K562 (cell line): ENCODE measurements at regions not wholly inside any gene's neighbourhood (a gene's known extent, or its start where the extent isn't known, plus 50 kb on each side); places are given as distances from the start of the nearest gene placed in this dataset.
A peak's percentile ranks its signal among the peaks of the same experiment; 100 is the strongest.

Experiments
- ATAC-seq: fragments of 200-7000 bp; cut with Tn5 transposase; 3 replicates; pipeline ENCODE4 v1.9.1; 2020; ENCODE audit warnings: moderate library complexity
- BruUV-seq: library from RNA; stranded (reverse); fragments of 400-500 nt; replicated peaks from 2 replicates; lab custom pipeline; 2021; lab: Mats Ljungman, UMichigan
- CTCF ChIA-PET: fragments of 300-600 bp; formaldehyde crosslinking; extraction: SDS; loops from one replicate; lab custom pipeline; 2021; ENCODE audit warnings: low intra/inter-chr PET ratio; lab: Yijun Ruan, JAX
- POLR2A ChIA-PET: fragments of 300-600, 350-650 bp; sonication (Branson Sonifier 250); formaldehyde crosslinking; extraction: SDS; loops from one replicate; lab custom pipeline; 2021; ENCODE audit warnings: antibody characterized with exemption, inconsistent platforms; lab: Yijun Ruan, JAX
- DNase-seq, 4 experiments: peaks; one replicate each; pipeline versions ENCODE4 v3.0.0 to v3.0.0-alpha.2; 2011 to 2018; ENCODE audit warnings: low spot score in 3 of 4, mixed read lengths in 3 of 4; ENCODE audit errors: extremely low read depth in 1 of 4
- FAIRE-seq: peaks from 2 replicates; lab custom pipeline; 2011; peaks lifted over from hg19 to GRCh38; lab: Jason Lieb, UNC
- H2AFZ ChIP-seq: 2 replicates; pipeline ENCODE4 v1.6.0; 2011; ENCODE audit warnings: low read depth, low read length, control low read depth, inconsistent platforms
- H3K27ac ChIP-seq: fragments of 200-600 bp; 3 replicates; pipeline ENCODE4 v1.8.0; 2011; ENCODE audit warnings: low read depth, mild to moderate bottlenecking, control low read depth, inconsistent platforms, low read length, moderate library complexity, mixed read lengths; ENCODE audit errors: extremely low read depth
- H3K27me3 ChIP-seq, 2 experiments: fragments of 300-600 bp in 1 of 2; 2 replicates in 1 of 2; 3 replicates in 1 of 2; pipeline versions ENCODE4 v1.6.0 to v1.8.0; 2011; ENCODE audit warnings: inconsistent platforms in 2 of 2, low read length in 2 of 2, mild to moderate bottlenecking in 1 of 2, mixed read lengths in 1 of 2, moderate library complexity in 1 of 2; ENCODE audit not compliant: control insufficient read depth in 2 of 2, insufficient read depth in 2 of 2
- H3K36me3 ChIP-seq: fragments of 300-600 bp; 3 replicates; pipeline ENCODE4 v1.8.0; 2011; ENCODE audit warnings: mild to moderate bottlenecking, low read length, inconsistent platforms; ENCODE audit not compliant: control insufficient read depth, insufficient read depth
- H3K4me1 ChIP-seq, 2 experiments: fragments of 200-600 bp in 1 of 2; replicated peaks in 1 of 2; 2 replicates in 1 of 2; 3 replicates in 1 of 2; pipeline versions ENCODE4 v1.5.1 to v1.8.0; 2011; ENCODE audit warnings: inconsistent platforms in 2 of 2, low read length in 2 of 2, mild to moderate bottlenecking in 1 of 2, mixed read lengths in 1 of 2, moderate library complexity in 1 of 2; ENCODE audit not compliant: control insufficient read depth in 2 of 2, insufficient read depth in 2 of 2
- H3K4me2 ChIP-seq: 2 replicates; pipeline ENCODE4 v1.6.1; 2011; ENCODE audit warnings: low read length, control low read depth, inconsistent platforms, mixed read lengths; ENCODE audit not compliant: insufficient read depth
- H3K4me3 ChIP-seq: fragments of 200-600 bp; sonication (generic), shearing (Covaris generic); 2 replicates; pipeline ENCODE4 v1.5.1; 2016; ENCODE audit warnings: control low read depth, inconsistent platforms
- H3K79me2 ChIP-seq: fragments of 200-600 bp; 3 replicates; pipeline ENCODE4 v1.8.0; 2011; ENCODE audit warnings: low read length, inconsistent platforms; ENCODE audit not compliant: control insufficient read depth, insufficient read depth
- H3K9ac ChIP-seq, 2 experiments: 2 replicates each; pipeline versions ENCODE4 v1.6.0 to v1.6.1; 2011; ENCODE audit warnings: low read depth in 2 of 2, low read length in 2 of 2, control low read depth in 1 of 2, inconsistent platforms in 1 of 2, mild to moderate bottlenecking in 1 of 2, mixed read lengths in 1 of 2; ENCODE audit not compliant: insufficient read depth in 1 of 2
- H3K9me1 ChIP-seq: one replicate; pipeline ENCODE4 v1.6.0; 2011; ENCODE audit warnings: inconsistent platforms, mild to moderate bottlenecking, low read length, moderate library complexity; ENCODE audit not compliant: control insufficient read depth, insufficient read depth
- H3K9me3 ChIP-seq: replicated peaks from 2 replicates; pipeline ENCODE4 v1.5.1; 2011; ENCODE audit warnings: low read depth, low read length, inconsistent platforms; ENCODE audit not compliant: control insufficient read depth, insufficient read depth
- H4K20me1 ChIP-seq: replicated peaks from 2 replicates; pipeline ENCODE4 v1.6.1; 2011; ENCODE audit warnings: low read length, inconsistent platforms, mixed read lengths; ENCODE audit not compliant: control insufficient read depth, insufficient read depth
- BCOR ChIP-seq: fragments of 450-650 bp; IDR thresholded peaks from 2 replicates; pipeline ENCODE4 v1.6.1; 2016
- C11orf30 ChIP-seq: fragments of 450-650 bp; IDR thresholded peaks from 2 replicates; pipeline ENCODE4 v1.6.1; 2016; ENCODE audit warnings: low read depth, mild to moderate bottlenecking
- CBX3 ChIP-seq, 2 experiments: IDR thresholded peaks; 1 replicate in 1 of 2; 2 replicates in 1 of 2; pipeline ENCODE4 v1.6.1; 2012; ENCODE audit warnings: inconsistent platforms in 2 of 2, low read length in 2 of 2, borderline replicate concordance in 1 of 2, control low read depth in 1 of 2
- HMG20B ChIP-seq: fragments of 250-450 bp; sonication (Bioruptor Pico); IDR thresholded peaks from 2 replicates; pipeline ENCODE4 v1.5.0; 2021; ENCODE audit warnings: mild to moderate bottlenecking
- HNRNPK ChIP-seq: fragments of 200-400 bp; formaldehyde crosslinking; IDR thresholded peaks from one replicate; pipeline ENCODE4 v1.6.1; 2018; ENCODE audit warnings: mild to moderate bottlenecking, low read depth, low read length; ENCODE audit not compliant: poor library complexity, severe bottlenecking
- NKRF ChIP-seq: fragments of 450-650 bp; IDR thresholded peaks from 2 replicates; pipeline ENCODE4 v1.6.1; 2016; ENCODE audit warnings: borderline replicate concordance
- NUFIP1 ChIP-seq: fragments of 450-650 bp; IDR thresholded peaks from 2 replicates; pipeline ENCODE4 v1.6.1; 2018; ENCODE audit not compliant: partially characterized antibody
- RBM25 ChIP-seq: fragments of 200-400 bp; formaldehyde crosslinking; IDR thresholded peaks from 2 replicates; pipeline ENCODE4 v1.6.1; 2018; ENCODE audit warnings: low read length, low read depth, moderate library complexity; ENCODE audit not compliant: severe bottlenecking
- SP2 ChIP-seq: IDR thresholded peaks from 2 replicates; pipeline ENCODE4 v1.6.1; 2011; ENCODE audit warnings: mild to moderate bottlenecking, low read depth, low read length, moderate library complexity; ENCODE audit not compliant: poor library complexity, severe bottlenecking; ENCODE audit errors: extremely low read depth
- TAF15 ChIP-seq: fragments of 200-400 bp; formaldehyde crosslinking; IDR thresholded peaks from 2 replicates; pipeline ENCODE4 v1.6.1; 2017; ENCODE audit warnings: mild to moderate bottlenecking, low read depth, low read length, moderate library complexity
- TAF7 ChIP-seq: fragments of 450-650 bp; IDR thresholded peaks from 2 replicates; pipeline ENCODE4 v1.6.1; 2016; ENCODE audit warnings: missing genetic modification characterization, missing compliant biosample characterization
- TGIF2 ChIP-seq: sonication (generic); formaldehyde crosslinking; IDR thresholded peaks from 2 replicates; pipeline ENCODE4 v1.8.1; 2022; ENCODE audit warnings: mild to moderate bottlenecking, missing genetic modification reagents, moderate library complexity
- ZFP36 ChIP-seq: fragments of 150-350 bp; IDR thresholded peaks from 2 replicates; pipeline ENCODE4 v1.6.1; 2018; ENCODE audit warnings: low read length, low read depth; ENCODE audit not compliant: partially characterized antibody
- ZHX1 ChIP-seq: fragments of 150-350 bp; conservative IDR thresholded peaks from 2 replicates; pipeline ENCODE4 v1.6.1; 2014; ENCODE audit warnings: low read length
- ZMIZ1 ChIP-seq, 2 experiments: fragments of 150-350 bp in 1 of 2; IDR thresholded peaks; 2 replicates each; pipeline ENCODE4 v1.6.1; 2012 to 2016; ENCODE audit warnings: low read depth in 2 of 2, low read length in 2 of 2, mild to moderate bottlenecking in 1 of 2, moderate library complexity in 1 of 2
- ZNF445 ChIP-seq: fragments of 250-450 bp; sonication (Bioruptor Pico); IDR thresholded peaks from 2 replicates; pipeline ENCODE4 v1.4.0; 2020; ENCODE audit warnings: low read depth, mild to moderate bottlenecking, moderate library complexity
- WGBS: fragments of 100-300 bp; shearing (Covaris generic); methylation state at CpG from one replicate; pipeline ENCODE4 v1.1.6; 2016; ENCODE audit warnings: low coverage, mixed read lengths; ENCODE audit not compliant: insufficient coverage; ENCODE audit errors: missing lambda C conversion rate; 5-methylcytosine and 5-hydroxymethylcytosine counted together
- in situ Hi-C: fragments of 300-500 bp; cut with MboI; formaldehyde crosslinking; loops from 4 replicates; pipeline ENCODE4 v1.15.0; 2018; ENCODE audit warnings: inconsistent platforms, mixed read lengths
- intact Hi-C: fragments of 100-400 bp; cut with micrococcal nuclease; formaldehyde crosslinking; loops from 2 replicates; pipeline ENCODE4 v1.14.2; 2022

- ChIA-PET CTCF (no interaction called here), POLR2A (no interaction called here)
- no peaks in the 10 kb centered on the region for H3K9me3 ChIP-seq
- no TSS peak for BruUV-seq
- no peaks in the 10 kb centered on the region for H3K36me3 ChIP-seq
- FAIRE-seq (no peak), ATAC-seq (no peak), DNase-seq (no peak)
- no peaks in the 10 kb centered on the region for H3K79me2 ChIP-seq
- H3K27me3 ChIP-seq: peaks cover 0 to 3% of the 10 kb centered on the region in 2 experiments; a peak in 1 of 5 replicates
- H2AFZ ChIP-seq: no peak overlapping the region
- no peaks in the 10 kb centered on the region for H3K4me1 ChIP-seq
- WGBS: 0% methylated on average over 4 of the region's 4 CpGs
- in situ Hi-C loops: no loop called here
- H3K9ac ChIP-seq: no peak overlapping the region
- H3K4me3 ChIP-seq: no peak overlapping the region
- no peaks in the 10 kb centered on the region for H4K20me1 ChIP-seq
- no peak overlapping the region for H3K4me2 ChIP-seq
- no peak overlapping the region for H3K27ac ChIP-seq
- no peaks in the 10 kb centered on the region for H3K9me1 ChIP-seq
- intact Hi-C loops: no loop called here
- TF ChIP-seq SP2 (no peak), TGIF2 (CRISPR knock-in tag) (no peak), C11orf30 (0 out of 2 replicates have a peak, but pooled peaks have one; percentile 12), HNRNPK (no peak), TAF7 (tag) (no peak), NKRF (no peak), NUFIP1 (no peak), TAF15 (no peak), ZMIZ1 (IDR thresholded peaks at IDR 0.05; ENCODE audit: low read depth in 2 of 2, low read length in 2 of 2) (no peak), RBM25 (peak; percentile 88), CBX3 (IDR thresholded peaks at IDR 0.05; ENCODE audit: borderline replicate concordance in 1 of 2, low read length in 2 of 2) (no peak), ZFP36 (peak; percentile 73), ZNF445 (CRISPR knock-in tag) (no peak), BCOR (peak; percentile 32; the same call in 1 of the 2 replicates), ZHX1 (no peak), HMG20B (no peak)
These were observed 290.9 kb downstream of the AACS start for GRCh38 chr12:125356111-125356510.
